Natural killer cell (primary cell): ENCODE measurements at regions not wholly inside any gene's neighbourhood (a gene's known extent, or its start where the extent isn't known, plus 50 kb on each side); places are given as distances from the start of the nearest gene placed in this dataset.

Source experiments
- ATAC-seq, 3 donors: fragments of 150-1000 bp in 2 of 3; fragments of 200-7000 bp in 1 of 3; cut with Tn5 transposase; 1 replicate in 1 of 3; 2 replicates in 2 of 3; pipeline ENCODE4 v1.10.0; 2021; ENCODE audit warnings: mild to moderate bottlenecking in 2 of 3, moderate library complexity in 2 of 3
- DNase-seq, 2 donors: peaks; one replicate each; pipeline versions ENCODE4 v3.0.0 to v3.0.0-alpha.2; 2013 to 2021; ENCODE audit warnings: mixed read lengths in 1 of 2
- H3K27ac ChIP-seq: one replicate; pipeline ENCODE4 v1.5.1; 2013; ENCODE audit warnings: mild to moderate bottlenecking, low read length
- H3K27me3 ChIP-seq: one replicate; pipeline ENCODE4 v1.6.1; 2013; ENCODE audit warnings: low read length; ENCODE audit not compliant: control insufficient read depth, insufficient read depth
- H3K36me3 ChIP-seq: one replicate; pipeline ENCODE4 v1.6.1; 2013; ENCODE audit warnings: low read length; ENCODE audit not compliant: control insufficient read depth, insufficient read depth
- H3K4me1 ChIP-seq: one replicate; pipeline ENCODE4 v1.6.1; 2013; ENCODE audit warnings: low read length; ENCODE audit not compliant: control insufficient read depth, insufficient read depth
- H3K4me3 ChIP-seq: one replicate; pipeline ENCODE4 v1.5.1; 2013; ENCODE audit warnings: low read length
- H3K9me3 ChIP-seq: one replicate; pipeline ENCODE4 v1.6.1; 2013; ENCODE audit warnings: low read length; ENCODE audit not compliant: control insufficient read depth, insufficient read depth
- H3K27ac Mint-ChIP-seq, 2 donors: one replicate each; pipeline ENCODE4 v1.8.0; 2022; ENCODE audit warnings: mild to moderate bottlenecking in 2 of 2, mixed read lengths in 2 of 2, moderate library complexity in 1 of 2
- H3K27me3 Mint-ChIP-seq, 2 donors: one replicate each; pipeline ENCODE4 v1.8.0; 2022; ENCODE audit warnings: low read depth in 2 of 2, mixed read lengths in 2 of 2
- H3K36me3 Mint-ChIP-seq: one replicate; pipeline ENCODE4 v1.8.0; 2022; ENCODE audit warnings: mixed read lengths
- H3K4me1 Mint-ChIP-seq, 2 donors: one replicate each; pipeline ENCODE4 v1.8.0; 2022; ENCODE audit warnings: mixed read lengths in 2 of 2
- H3K4me3 Mint-ChIP-seq: one replicate; pipeline ENCODE4 v1.8.0; 2022; ENCODE audit warnings: mild to moderate bottlenecking, moderate library complexity, mixed read lengths
- H3K9me3 Mint-ChIP-seq, 2 donors: one replicate each; pipeline ENCODE4 v1.8.0; 2022; ENCODE audit warnings: mixed read lengths in 2 of 2
- WGBS: methylation state at CpG from one replicate; pipeline ENCODE4 v1.1.7; 2013; ENCODE audit warnings: missing lambda C conversion rate; ENCODE audit not compliant: insufficient coverage; 5-methylcytosine and 5-hydroxymethylcytosine counted together
- intact Hi-C: fragments of 100-400 bp; cut with micrococcal nuclease; formaldehyde crosslinking; loops from one replicate; pipeline ENCODE4 v1.14.2; 2022
- TF ChIP-seq, protein P1 (sequence below): fragments of 200-600 bp; IDR thresholded peaks from one replicate; pipeline ENCODE4 v1.8.0; 2022; ENCODE audit warnings: antibody characterized with exemption

DNA sequence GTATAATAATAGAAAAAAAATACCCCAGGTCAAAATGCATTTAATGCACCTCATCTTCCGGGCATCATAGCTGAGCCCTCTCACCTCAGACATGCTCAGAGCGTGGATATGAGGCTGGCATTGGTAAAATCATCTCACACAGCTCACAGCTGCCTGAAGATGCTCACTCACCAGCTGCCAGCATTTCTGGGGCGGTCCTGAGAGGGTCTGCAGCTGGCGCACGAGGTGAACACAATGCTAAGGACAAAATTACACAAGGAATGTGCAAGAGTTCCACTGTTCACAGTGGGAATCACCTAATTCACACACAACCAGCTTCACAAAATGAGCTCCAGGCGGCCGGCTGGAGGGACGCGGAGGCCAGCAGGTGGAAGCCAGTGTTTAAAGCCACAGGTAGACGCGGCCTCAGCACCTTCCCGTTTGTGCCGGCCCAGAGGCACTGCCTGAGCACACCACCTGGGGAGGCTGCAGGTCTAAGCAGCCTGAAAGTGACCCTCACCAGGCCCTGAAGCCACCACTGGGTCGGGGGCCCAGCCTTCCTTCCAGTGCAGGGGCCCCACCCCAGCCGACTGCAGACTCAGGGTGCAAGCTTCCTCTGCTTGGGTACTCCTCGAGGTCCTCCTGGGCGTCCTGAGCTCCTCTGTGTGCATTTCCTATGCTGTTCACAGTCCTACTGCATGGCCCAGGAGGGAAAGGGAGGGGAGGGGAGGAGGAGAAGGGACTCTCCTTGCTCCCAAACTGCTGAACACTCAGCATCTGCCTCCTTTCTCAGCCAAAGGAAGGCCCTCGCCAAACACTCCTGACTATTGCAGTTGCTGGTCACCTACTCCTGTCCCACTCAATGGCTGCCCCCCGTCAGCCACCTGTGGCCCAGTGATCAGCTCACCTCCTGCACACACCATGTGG lies 61.2 kb upstream of the FAM20C start:
- no peaks in the 10 kb centered on the region for H3K4me1 Mint-ChIP-seq
- no peaks in the 10 kb centered on the region for H3K36me3 Mint-ChIP-seq
- H3K27me3 Mint-ChIP-seq: peaks cover 0 to 3% of the 10 kb centered on the region in 2 donors
- H3K9me3 ChIP-seq: no peaks in the 10 kb centered on the region
- WGBS: 81% methylated on average over 19 of the region's 19 CpGs
- no peak overlapping the region for H3K4me3 Mint-ChIP-seq
- no peak overlapping the region for H3K27ac Mint-ChIP-seq
- DNase-seq: no peak
- no peak for ATAC-seq
- intact Hi-C loops: no loop called here
- no peak overlapping the region for H3K27ac ChIP-seq
- H3K4me3 ChIP-seq: no peak overlapping the region
- no peaks in the 10 kb centered on the region for H3K27me3 ChIP-seq
- H3K4me1 ChIP-seq: peaks cover 3% of the 10 kb centered on the region
- TF ChIP-seq, protein P1, sequence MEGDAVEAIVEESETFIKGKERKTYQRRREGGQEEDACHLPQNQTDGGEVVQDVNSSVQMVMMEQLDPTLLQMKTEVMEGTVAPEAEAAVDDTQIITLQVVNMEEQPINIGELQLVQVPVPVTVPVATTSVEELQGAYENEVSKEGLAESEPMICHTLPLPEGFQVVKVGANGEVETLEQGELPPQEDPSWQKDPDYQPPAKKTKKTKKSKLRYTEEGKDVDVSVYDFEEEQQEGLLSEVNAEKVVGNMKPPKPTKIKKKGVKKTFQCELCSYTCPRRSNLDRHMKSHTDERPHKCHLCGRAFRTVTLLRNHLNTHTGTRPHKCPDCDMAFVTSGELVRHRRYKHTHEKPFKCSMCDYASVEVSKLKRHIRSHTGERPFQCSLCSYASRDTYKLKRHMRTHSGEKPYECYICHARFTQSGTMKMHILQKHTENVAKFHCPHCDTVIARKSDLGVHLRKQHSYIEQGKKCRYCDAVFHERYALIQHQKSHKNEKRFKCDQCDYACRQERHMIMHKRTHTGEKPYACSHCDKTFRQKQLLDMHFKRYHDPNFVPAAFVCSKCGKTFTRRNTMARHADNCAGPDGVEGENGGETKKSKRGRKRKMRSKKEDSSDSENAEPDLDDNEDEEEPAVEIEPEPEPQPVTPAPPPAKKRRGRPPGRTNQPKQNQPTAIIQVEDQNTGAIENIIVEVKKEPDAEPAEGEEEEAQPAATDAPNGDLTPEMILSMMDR: no peak
- no peaks in the 10 kb centered on the region for H3K9me3 Mint-ChIP-seq
- H3K36me3 ChIP-seq: no peaks in the 10 kb centered on the region

DNA sequence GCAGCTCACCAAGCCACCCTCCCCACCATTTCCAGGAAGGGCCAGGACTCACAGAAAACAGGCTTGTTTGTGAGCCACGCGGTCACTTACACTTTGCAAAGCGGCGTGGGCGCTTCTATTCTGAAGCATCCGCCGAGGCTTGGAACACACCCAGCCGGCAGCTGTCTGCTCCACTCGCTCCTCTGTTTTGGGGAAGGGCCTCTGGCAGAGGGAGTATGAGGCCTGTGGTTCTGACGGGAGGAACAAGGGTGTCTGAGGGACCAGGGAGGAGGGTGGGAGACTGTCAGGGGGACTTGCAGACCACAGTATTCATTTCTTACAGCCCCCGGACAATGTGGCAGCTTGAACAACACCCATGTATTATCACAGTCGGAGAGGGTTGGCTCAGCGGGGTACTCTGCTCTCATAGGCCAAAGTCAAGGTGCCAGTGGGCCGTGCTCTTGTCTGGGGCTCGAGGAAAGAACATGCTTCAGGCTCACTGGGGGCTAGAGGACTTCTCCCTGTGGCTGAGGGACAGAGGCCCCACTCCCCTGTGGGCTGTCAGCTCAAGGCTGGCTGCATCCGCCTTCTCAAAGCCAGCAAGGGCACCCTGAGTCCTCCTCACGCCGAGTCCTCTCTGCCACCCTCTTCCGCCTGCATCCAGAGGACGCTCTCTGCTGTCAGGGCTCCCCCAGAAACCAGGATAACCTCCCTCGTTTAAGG lies 60.4 kb upstream of the FAM20C start:
- no peak overlapping the region for H3K27ac Mint-ChIP-seq
- intact Hi-C loops: no loop called here
- H3K4me1 Mint-ChIP-seq: no peaks in the 10 kb centered on the region
- peaks cover 3% of the 10 kb centered on the region for H3K4me1 ChIP-seq
- TF ChIP-seq, protein P1: no peak
- H3K4me3 ChIP-seq: no peak overlapping the region
- no peaks in the 10 kb centered on the region for H3K9me3 ChIP-seq
- 83% methylated on average over 21 of the region's 21 CpGs for WGBS
- no peaks in the 10 kb centered on the region for H3K9me3 Mint-ChIP-seq
- DNase-seq (no peak), ATAC-seq (no peak)
- no peaks in the 10 kb centered on the region for H3K36me3 Mint-ChIP-seq
- peaks cover 0 to 4% of the 10 kb centered on the region in 2 donors for H3K27me3 Mint-ChIP-seq
- no peaks in the 10 kb centered on the region for H3K27me3 ChIP-seq
- no peak overlapping the region for H3K4me3 Mint-ChIP-seq
- no peaks in the 10 kb centered on the region for H3K36me3 ChIP-seq
- no peak overlapping the region for H3K27ac ChIP-seq

DNA sequence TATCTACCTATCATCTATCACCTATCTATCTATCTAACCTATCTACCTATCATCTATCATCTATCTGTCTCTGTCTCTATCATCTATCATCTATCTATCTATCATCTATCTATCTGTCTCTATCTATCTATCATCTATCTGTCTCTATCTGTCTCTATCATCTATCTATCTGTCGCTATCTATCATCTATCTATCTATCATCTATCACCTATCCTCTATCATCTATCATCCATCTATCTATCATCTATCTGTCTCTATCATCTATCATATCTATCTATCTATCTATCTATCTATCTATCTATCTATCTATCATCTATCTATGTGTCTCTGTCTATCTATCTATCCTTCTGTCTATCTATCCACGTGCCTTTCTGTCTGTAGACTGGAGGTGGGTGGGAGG lies 59.5 kb upstream of the FAM20C start:
- no peak overlapping the region for H3K27ac Mint-ChIP-seq
- intact Hi-C loops: no loop called here
- Histone ChIP-seq H3K4me3 (no peak overlapping the region), H3K9me3 (no peaks in the 10 kb centered on the region), H3K36me3 (no peaks in the 10 kb centered on the region), H3K4me1 (peaks cover 3% of the 10 kb centered on the region), H3K27me3 (no peaks in the 10 kb centered on the region), H3K27ac (no peak overlapping the region)
- no peak overlapping the region for H3K4me3 Mint-ChIP-seq
- TF ChIP-seq, protein P1: no peak
- no peak for DNase-seq
- H3K4me1 Mint-ChIP-seq: no peaks in the 10 kb centered on the region
- H3K27me3 Mint-ChIP-seq: peaks cover 0 to 6% of the 10 kb centered on the region in 2 donors
- H3K9me3 Mint-ChIP-seq: no peaks in the 10 kb centered on the region
- 84% methylated on average over 1 of the region's 2 CpGs for WGBS
- ATAC-seq: no peak
- no peaks in the 10 kb centered on the region for H3K36me3 Mint-ChIP-seq
